GM21360 (cell line): ENCODE measurements at regions not wholly inside any gene's neighbourhood (a gene's known extent, or its start where the extent isn't known, plus 50 kb on each side); places are given as distances from the start of the nearest gene placed in this dataset.
"Not testable (repeated sequence)": the region's sequence is repeated elsewhere in the genome, so short reads cannot be mapped to it uniquely, and the experiment has no call there.

Experiments
- ATAC-seq: cut with Tn5 transposase; IDR thresholded peaks from one replicate; pipeline ENCODE4 v1.9.1; 2021; ENCODE audit warnings: mild to moderate bottlenecking, moderate library complexity; ENCODE audit not compliant: unreplicated experiment

- no peak for ATAC-seq
These were observed 122.0 kb upstream of the LDB2 start for GRCh38 chr4:17020451-17020850.

DNA sequence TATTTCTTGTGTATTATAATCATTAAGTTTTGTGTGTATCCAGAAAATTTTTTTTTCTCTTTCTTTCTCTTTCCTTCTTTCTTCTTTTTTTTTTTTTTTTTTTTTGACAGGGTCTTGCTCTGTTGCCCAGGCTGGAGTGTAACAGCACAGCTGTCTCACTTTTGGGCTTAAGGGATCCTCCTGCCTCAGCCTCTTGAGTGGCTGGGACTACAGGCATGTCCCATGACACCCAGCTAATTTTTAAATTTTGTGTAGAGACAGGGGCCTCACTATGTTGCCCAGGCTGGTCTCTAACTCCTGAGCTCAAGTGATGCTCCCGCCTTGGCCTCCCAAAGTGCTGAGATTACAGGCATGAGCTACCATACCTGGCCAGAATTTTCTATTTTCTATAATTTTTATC lies 120.2 kb upstream of the LDB2 start:
- not testable (repeated sequence) for ATAC-seq

- ATAC-seq, result no peak
These were observed 119.6 kb upstream of the LDB2 start for GRCh38 chr4:17018013-17018412.

GRCh38 chr4:17013382-17014006 lies 115.0 kb upstream of the LDB2 start:
- ATAC-seq, result no peak

DNA sequence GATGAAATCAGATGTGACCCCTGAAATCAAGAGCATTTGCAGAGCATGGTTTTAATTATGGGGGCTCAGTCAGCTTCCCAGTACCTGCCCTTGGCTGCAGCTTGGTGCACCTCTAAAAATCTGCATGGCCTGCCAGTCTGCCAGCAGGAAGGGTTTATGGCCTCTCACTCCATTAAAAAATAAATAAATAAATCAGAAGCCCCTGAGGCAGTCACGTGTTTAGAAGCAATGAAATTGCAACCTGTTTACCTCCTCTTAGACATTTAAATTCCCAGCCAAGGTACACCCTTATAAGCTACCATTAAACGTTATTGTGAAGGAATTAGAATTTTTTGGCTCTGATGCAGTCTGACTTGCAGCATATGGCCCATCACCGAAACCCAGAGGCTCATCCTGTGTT lies 114.0 kb upstream of the LDB2 start:
- no peak for ATAC-seq

GRCh38 chr4:17010426-17011087 lies 112.1 kb upstream of the LDB2 start:
- ATAC-seq, result no peak

DNA sequence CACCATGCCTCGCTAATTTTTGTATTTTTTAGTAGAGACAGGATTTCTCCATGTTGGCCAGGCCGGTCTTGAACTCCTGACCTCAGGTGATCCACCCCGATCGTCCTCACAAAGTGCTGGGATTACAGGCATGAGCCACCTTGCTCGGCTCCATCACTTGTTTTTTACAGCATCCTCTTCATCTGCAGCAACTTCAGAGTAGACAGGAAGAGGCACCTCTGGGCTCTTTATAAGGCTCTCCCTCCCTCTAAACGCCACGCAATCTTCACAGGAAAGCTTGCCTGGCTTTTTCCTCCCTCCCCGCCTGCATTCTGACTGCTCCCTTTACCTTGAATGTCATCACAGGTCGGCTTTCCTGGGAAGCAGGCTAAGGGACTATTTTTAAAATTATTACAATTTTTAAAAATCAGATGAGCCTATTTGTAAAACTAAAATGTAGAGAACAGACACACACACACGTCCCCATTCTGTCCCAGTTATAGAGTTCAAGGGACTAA lies 111.5 kb upstream of the LDB2 start:
- no peak for ATAC-seq

DNA sequence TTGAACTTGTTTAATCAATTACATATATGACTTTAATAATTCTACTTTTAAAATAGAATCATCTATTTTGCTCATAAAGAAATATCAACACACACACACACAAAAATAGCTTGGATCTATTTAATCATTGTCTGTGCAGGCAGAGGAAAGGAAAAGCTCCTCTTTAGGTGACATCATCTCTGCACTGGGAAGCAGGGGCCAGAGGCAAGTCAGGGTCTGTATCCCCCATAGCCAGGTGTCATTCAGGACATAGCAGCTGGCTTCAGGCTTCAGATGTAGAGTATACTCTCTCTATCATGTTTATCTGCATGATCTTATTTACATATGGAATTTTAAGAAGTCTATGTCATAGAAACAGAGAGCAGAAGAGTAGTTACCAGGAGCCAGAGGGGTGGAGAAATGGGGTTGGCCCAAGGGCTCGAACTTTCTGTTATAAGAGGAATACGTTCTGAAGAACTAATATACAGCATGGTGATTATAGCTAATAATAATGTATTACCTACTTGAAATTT lies 110.4 kb upstream of the LDB2 start:
- no peak for ATAC-seq

GRCh38 chr4:17003606-17004392 lies 105.4 kb upstream of the LDB2 start:
- not testable (repeated sequence) for ATAC-seq

- no peak for ATAC-seq
These were observed 97.0 kb upstream of the LDB2 start for GRCh38 chr4:16995451-16995850.

DNA sequence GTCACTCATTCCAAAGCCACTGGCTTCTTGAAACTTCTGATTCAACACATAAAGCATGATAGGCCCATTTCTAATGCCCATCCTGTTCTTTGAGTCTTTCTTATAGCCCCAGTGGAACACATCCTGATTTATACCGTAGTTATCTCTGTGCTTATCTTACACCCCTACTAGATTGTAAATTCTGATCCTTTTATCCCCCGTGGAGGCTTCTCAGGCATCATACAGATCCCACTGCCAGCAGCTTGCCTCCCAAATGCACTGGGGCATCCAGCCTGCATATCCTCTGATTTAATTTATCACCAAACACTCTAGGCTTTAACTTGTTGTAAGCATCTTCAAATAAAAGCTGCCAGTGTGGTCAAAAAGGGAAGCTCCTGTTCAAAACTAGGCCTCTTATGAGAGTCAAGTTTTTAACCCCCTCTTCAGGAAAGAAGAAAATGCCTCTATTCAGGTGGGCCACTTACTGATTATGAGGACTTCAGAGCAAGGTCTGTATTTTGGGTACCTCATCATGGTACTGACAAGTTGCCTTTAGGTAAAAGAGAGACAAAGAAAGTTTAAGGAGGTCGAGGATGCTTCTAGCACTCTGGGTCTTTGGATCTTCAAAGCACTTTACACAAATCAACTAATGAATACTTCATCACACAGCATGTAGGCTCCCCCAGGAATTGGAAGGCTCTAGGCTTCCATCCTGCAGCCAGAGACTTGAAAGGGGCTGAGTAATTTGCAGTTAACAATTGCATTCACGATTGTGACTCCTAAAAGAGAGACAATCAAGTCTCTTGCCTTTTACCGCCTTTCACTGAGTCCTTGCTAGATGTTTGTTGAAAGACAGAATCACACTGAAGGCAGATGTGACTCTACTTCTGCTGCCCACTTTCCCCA lies 95.8 kb upstream of the LDB2 start:
- no peak for ATAC-seq

GRCh38 chr4:16992566-16993225 lies 94.3 kb upstream of the LDB2 start:
- ATAC-seq, result no peak

DNA sequence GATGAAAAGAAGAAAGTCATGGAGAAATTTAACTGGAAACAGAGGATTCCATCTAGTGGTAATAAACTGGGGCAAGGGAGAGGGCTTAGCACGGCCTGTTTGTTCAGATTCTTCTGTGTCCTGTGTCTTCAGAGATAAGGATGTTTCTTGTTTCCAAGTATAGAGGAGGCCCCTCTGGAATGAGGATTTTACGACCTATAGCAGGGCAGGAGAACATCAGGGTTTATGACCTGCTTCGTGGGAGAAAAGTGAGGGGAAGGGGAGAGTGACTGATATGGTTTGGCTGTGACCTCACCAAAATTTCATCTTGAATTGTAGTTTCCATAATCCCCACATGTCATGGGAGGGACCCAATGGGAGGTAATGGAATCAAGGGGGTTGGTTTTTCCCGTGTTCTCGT lies 93.0 kb upstream of the LDB2 start:
- no peak for ATAC-seq

- no peak for ATAC-seq
These were observed 90.9 kb upstream of the LDB2 start for GRCh38 chr4:16989371-16989770.

GRCh38 chr4:16988814-16989213 lies 90.4 kb upstream of the LDB2 start:
- no peak for ATAC-seq

DNA sequence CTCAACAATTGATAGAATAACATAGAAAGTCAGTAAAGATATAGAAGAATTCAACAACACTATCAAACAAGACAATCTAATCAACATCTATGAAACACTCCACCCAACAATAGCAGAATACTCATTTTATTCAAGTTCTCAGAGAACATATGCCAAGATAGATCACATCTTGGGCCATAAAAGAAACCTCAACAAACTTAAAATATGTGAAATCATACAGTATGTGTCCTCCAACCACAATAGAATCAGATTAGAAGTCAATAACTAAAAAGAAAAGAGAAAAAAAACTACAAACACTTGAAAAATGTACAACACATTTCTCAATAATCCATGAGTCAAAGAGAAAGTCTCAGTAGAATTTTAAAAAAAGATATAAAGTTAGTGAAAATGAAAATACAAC lies 78.6 kb upstream of the LDB2 start:
- no peak for ATAC-seq

- ATAC-seq, result no peak
These were observed 71.3 kb upstream of the LDB2 start for GRCh38 chr4:16969696-16970135.

DNA sequence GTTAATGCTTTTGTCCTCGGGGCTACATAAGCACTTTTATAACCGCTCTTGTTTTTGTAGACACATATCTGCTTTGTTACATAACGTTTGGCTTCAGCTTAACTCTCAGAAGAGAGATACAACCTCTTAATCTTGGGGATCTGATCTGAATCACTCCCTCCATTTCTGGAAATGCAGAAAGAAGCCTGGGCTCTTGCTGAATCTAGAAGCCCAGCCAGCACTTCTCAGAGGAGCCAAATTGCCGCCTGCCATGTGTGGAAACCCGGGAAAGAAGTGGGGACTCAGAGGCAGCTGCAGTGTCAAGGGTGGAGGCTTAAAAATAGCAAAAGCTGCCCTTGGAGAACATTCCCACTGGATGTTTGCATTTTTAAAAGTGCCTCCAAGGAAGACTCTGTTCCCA lies 69.3 kb upstream of the LDB2 start:
- no peak for ATAC-seq

DNA sequence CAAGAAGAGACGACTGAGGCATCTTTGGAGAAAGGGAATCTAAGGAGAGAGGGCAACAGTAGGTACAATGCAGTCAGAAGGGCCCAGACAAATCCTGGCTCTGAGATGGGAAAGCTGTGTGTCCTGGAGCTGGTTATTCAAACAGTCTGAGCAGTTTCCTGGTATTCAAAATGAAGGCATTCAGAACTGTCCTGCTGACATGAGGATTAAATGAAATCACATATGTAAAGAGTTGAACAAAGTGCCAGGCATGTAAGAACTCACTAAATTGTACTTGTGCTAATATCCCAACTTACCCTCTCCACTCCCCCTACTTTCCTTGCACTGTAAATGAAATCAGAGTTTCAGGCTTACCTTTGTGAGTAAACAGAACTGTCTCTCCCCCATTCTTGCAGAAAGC lies 60.9 kb upstream of the LDB2 start:
- no peak for ATAC-seq
